ENCODE measurements at regions not wholly inside any gene's neighbourhood (a gene's known extent, or its start where the extent isn't known, plus 50 kb on each side); places are given as distances from the start of the nearest gene placed in this dataset.

DNA sequence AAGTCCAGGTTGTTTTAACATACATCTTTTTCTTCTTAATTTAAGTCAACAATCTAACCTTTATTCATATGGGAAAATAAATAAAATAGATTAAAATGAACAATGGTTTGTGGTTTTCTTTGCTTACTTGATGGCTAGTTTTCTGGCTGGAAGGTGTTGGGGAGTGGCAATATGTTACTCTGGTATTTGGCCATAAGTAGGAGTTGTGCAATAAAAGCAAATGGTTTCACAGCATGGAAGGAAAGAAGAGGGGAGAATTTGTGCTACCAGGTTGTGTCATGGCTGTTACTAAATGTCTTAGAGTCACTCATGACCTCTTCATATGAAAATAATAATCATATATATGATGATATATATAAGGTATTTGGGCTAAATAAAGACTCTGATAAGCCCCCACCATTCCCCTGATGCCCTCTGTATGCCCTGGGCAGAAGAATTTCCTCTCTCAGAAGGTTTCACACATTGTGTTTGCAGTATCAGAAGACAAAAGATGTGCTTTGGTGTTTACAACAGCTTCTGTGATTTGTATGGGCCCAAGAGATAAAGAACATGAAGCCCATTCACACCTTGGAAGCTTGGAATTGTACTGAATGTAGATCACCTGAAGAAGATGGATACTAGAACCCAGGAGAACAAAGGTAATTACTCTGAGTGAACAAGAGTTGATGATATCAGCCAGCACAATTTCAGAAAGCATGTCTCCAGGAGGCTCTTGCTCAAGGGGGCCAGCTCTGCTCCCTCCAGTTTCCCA, 160.9 kb downstream of the ALG10B start:
- no peak for TF ChIP-seq CTCF (IDR thresholded peaks at IDR 0.05; ENCODE audit: borderline replicate concordance, insufficient read depth, low read depth, low read length)

GRCh38 chr12:38480594-38480993, 164.0 kb downstream of the ALG10B start:
- H3K4me3 ChIP-seq (ENCODE audit: low read depth, low read length): no peak overlapping the region
- no peak for TF ChIP-seq CTCF (IDR thresholded peaks at IDR 0.05; ENCODE audit: borderline replicate concordance, insufficient read depth, low read depth, low read length)

More for the DNA sequence above, 160.9 kb downstream of the ALG10B start:
- H3K4me3 ChIP-seq (ENCODE audit: low read depth, low read length): no peak overlapping the region

- no peak for TF ChIP-seq CTCF (IDR thresholded peaks at IDR 0.05; ENCODE audit: borderline replicate concordance, insufficient read depth, low read depth, low read length)
- no peak overlapping the region for H3K4me3 ChIP-seq (ENCODE audit: low read depth, low read length)
Measured at GRCh38 chr12:38484821-38485449, 168.4 kb downstream of the ALG10B start.

DNA sequence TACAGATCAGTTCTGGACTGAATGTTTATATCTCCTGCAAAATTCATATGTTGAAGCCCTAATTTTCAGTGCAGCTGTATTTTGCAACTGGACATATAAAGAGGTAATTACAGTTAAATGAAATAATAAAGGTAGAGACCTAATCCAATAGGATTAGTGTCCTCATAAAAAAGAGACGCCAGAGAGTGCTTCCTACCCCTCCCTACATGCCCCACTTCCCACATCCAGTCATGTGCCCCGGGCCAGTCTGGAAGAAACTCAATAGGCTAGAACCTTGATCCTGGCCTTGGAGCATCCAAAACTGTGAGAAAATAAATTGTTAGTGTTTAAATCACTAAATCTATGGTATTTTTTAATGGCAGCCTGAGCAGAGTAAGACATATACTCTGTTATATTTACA, 172.3 kb downstream of the ALG10B start:
- TF ChIP-seq CTCF (IDR thresholded peaks at IDR 0.05; ENCODE audit: borderline replicate concordance, insufficient read depth, low read depth, low read length): no peak
- H3K4me3 ChIP-seq (ENCODE audit: low read depth, low read length): no peak overlapping the region

DNA sequence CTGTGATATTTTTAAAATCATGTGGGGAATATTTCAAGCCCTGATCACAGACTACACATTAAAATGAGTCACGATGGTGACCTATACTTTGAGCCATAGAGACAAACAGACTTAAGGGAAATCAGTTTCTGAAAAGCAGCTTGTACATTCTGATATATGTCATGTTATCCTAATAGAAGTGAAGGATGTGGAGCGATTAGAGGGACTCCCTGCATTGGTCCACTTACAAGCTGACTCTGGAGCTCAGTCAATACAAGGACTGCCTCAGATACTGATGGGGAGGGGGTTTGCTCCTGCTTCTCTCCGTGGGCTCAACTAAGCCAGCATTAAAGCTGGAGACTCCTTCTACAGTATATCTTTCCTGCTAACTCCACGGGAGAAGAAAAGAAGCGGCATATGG, 173.5 kb downstream of the ALG10B start:
- no peak for TF ChIP-seq CTCF (IDR thresholded peaks at IDR 0.05; ENCODE audit: borderline replicate concordance, insufficient read depth, low read depth, low read length)
- no peak overlapping the region for H3K4me3 ChIP-seq (ENCODE audit: low read depth, low read length)

DNA sequence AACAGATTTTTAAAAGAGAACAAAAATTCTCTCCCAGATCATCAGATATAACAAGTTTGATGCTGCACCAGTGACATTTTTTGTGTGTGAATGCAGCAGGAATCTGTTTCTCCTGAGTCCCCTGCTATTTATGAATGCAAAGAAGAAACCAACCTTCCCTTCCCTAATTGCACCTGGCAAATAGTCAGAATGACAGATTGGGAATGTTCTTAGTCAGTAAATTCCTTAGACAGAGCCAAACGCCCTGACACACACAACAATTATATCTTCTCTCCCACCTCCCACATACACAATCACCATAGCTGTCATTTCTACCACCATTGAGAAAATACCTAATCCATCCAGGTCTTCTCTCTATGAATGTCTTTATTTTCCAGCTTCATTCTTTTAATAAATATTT, 174.4 kb downstream of the ALG10B start:
- TF ChIP-seq CTCF (IDR thresholded peaks at IDR 0.05; ENCODE audit: borderline replicate concordance, insufficient read depth, low read depth, low read length): no peak
- no peak overlapping the region for H3K4me3 ChIP-seq (ENCODE audit: low read depth, low read length)

DNA sequence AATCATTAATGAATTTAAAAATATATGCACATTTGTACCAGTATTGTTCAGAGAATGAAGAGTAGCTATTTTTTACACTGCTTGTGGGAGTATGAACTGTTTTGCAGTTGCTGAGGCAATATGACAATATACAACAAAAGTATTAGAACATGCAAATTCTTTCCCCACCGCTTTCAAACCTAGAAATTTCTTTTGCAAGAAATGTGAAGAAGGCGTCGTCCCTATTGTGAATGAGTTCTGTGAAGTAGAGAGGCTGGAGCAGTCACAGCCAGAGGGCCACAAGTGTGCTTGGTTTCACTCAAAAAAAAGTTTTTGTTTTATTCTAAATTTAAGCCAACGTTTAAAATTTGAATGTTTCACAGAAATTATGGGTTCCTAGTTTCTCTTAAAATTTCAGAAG, 184.9 kb downstream of the ALG10B start:
- no peak for TF ChIP-seq CTCF (IDR thresholded peaks at IDR 0.05; ENCODE audit: borderline replicate concordance, insufficient read depth, low read depth, low read length)

More for the DNA sequence above, 184.9 kb downstream of the ALG10B start:
- H3K4me3 ChIP-seq (ENCODE audit: low read depth, low read length): no peak overlapping the region
